HepG2 (cell line): ENCODE measurements at regions not wholly inside any gene's neighbourhood (a gene's known extent, or its start where the extent isn't known, plus 50 kb on each side); places are given as distances from the start of the nearest gene placed in this dataset.

Source experiments
- ATAC-seq: fragments of 200-7000 bp; cut with Tn5 transposase; 3 replicates; pipeline ENCODE4 v1.9.1; 2020; ENCODE audit warnings: mild to moderate bottlenecking, moderate library complexity
- BruUV-seq: library from RNA; stranded (reverse); fragments of 400-500 nt; replicated peaks from 2 replicates; lab custom pipeline; 2021; lab: Mats Ljungman, UMichigan
- CTCF ChIA-PET: fragments of 300-600 bp; formaldehyde crosslinking; extraction: SDS; loops from one replicate; lab custom pipeline; 2021; ENCODE audit warnings: low total read pairs, inconsistent platforms, low intra/inter-chr PET ratio; lab: Yijun Ruan, JAX
- POLR2A ChIA-PET: fragments of 350-600 bp; sonication (Branson Sonifier 250); formaldehyde crosslinking; loops from one replicate; lab custom pipeline; 2020; ENCODE audit warnings: antibody characterized with exemption, inconsistent platforms; lab: Yijun Ruan, JAX
- DNase-seq: peaks from one replicate; pipeline ENCODE4 v3.0.0-alpha.2; 2015; ENCODE audit warnings: low spot score
- FAIRE-seq: peaks from 3 replicates; lab custom pipeline; 2011; peaks lifted over from hg19 to GRCh38; lab: Jason Lieb, UNC
- H2AFZ ChIP-seq: one replicate; pipeline ENCODE4 v1.6.1; 2011; ENCODE audit warnings: low read length, inconsistent platforms
- H3K27ac ChIP-seq: fragments of 300-600 bp; 3 replicates; pipeline ENCODE4 v1.8.0; 2011; ENCODE audit warnings: mixed run types, mild to moderate bottlenecking, mixed read lengths, low read length, inconsistent platforms; ENCODE audit not compliant: insufficient read depth; ENCODE audit errors: extremely low read length
- H3K27me3 ChIP-seq, 2 experiments: fragments of 200-600 bp in 1 of 2; 2 replicates in 1 of 2; 3 replicates in 1 of 2; pipeline versions ENCODE4 v1.6.0 to v1.8.0; 2011; ENCODE audit warnings: low read length in 2 of 2, mild to moderate bottlenecking in 2 of 2, moderate library complexity in 2 of 2, inconsistent platforms in 1 of 2; ENCODE audit not compliant: insufficient read depth in 2 of 2, control insufficient read depth in 1 of 2
- H3K36me3 ChIP-seq, 2 experiments: fragments of 200-600 bp in 1 of 2; replicated peaks in 1 of 2; 2 replicates in 1 of 2; 3 replicates in 1 of 2; pipeline versions ENCODE4 v1.5.1 to v1.8.0; 2011; ENCODE audit warnings: low read length in 2 of 2, inconsistent platforms in 1 of 2; ENCODE audit not compliant: insufficient read depth in 2 of 2, control insufficient read depth in 1 of 2
- H3K4me1 ChIP-seq: 2 replicates; pipeline ENCODE4 v1.5.1; 2012; ENCODE audit warnings: low read length, inconsistent platforms; ENCODE audit not compliant: insufficient read depth
- H3K4me2 ChIP-seq: 2 replicates; pipeline ENCODE4 v1.6.0; 2011; ENCODE audit warnings: low read depth, low read length, inconsistent platforms
- H3K4me3 ChIP-seq, 3 experiments: fragments of 200-600 bp in 1 of 3; sonication (generic), shearing (Covaris generic) in 1 of 3; replicated peaks in 1 of 3; 2 replicates each; pipeline ENCODE4 v1.5.1; 2011 to 2016; ENCODE audit warnings: low read length in 3 of 3, inconsistent platforms in 2 of 3, low read depth in 2 of 3, mild to moderate bottlenecking in 2 of 3, control low read depth in 1 of 3, mixed read lengths in 1 of 3; ENCODE audit not compliant: insufficient read depth in 1 of 3
- H3K79me2 ChIP-seq: one replicate; pipeline ENCODE4 v1.6.1; 2011; ENCODE audit warnings: low read length, inconsistent platforms; ENCODE audit not compliant: insufficient read depth
- H3K9ac ChIP-seq: 2 replicates; pipeline ENCODE4 v1.6.0; 2011; ENCODE audit warnings: mild to moderate bottlenecking, low read depth, low read length, inconsistent platforms; ENCODE audit not compliant: insufficient read depth
- H3K9me3 ChIP-seq: 2 replicates; pipeline ENCODE4 v1.5.1; 2012; ENCODE audit warnings: mild to moderate bottlenecking, low read length
- H4K20me1 ChIP-seq: 2 replicates; pipeline ENCODE4 v1.6.0; 2011; ENCODE audit warnings: inconsistent platforms, mild to moderate bottlenecking, low read length, moderate library complexity; ENCODE audit not compliant: insufficient read depth
- ATF7 ChIP-seq, 2 experiments: fragments of 450-650 bp in 1 of 2; sonication (generic) in 1 of 2; formaldehyde crosslinking in 1 of 2; IDR thresholded peaks; 2 replicates each; pipeline versions ENCODE4 v1.4.0 to v1.6.1; 2016 to 2020; ENCODE audit warnings: antibody characterized with exemption in 1 of 2, mild to moderate bottlenecking in 1 of 2, missing genetic modification reagents in 1 of 2
- BRF2 ChIP-seq: sonication (generic); formaldehyde crosslinking; IDR thresholded peaks from 2 replicates; pipeline ENCODE4 v1.8.1; 2022; ENCODE audit warnings: mild to moderate bottlenecking, missing genetic modification reagents
- ERF ChIP-seq: IDR thresholded peaks from 2 replicates; pipeline ENCODE4 v1.6.1; 2018; ENCODE audit warnings: missing biosample characterization, missing genetic modification reagents
- GTF3A ChIP-seq: sonication (generic); formaldehyde crosslinking; conservative IDR thresholded peaks from 2 replicates; pipeline ENCODE4 v1.4.0; 2020; ENCODE audit warnings: mild to moderate bottlenecking, missing genetic modification reagents
- KLF9 ChIP-seq: IDR thresholded peaks from 2 replicates; pipeline ENCODE4 v1.6.1; 2016; ENCODE audit warnings: low read depth
- KMT2B ChIP-seq: IDR thresholded peaks from 2 replicates; pipeline ENCODE4 v1.6.1; 2016; ENCODE audit warnings: missing genetic modification reagents, missing compliant biosample characterization
- MAFF ChIP-seq: IDR thresholded peaks from 2 replicates; pipeline ENCODE4 v1.6.1; 2011; ENCODE audit warnings: low read depth, low read length, improper control_type of control experiment
- MLX ChIP-seq: IDR thresholded peaks from 2 replicates; pipeline ENCODE4 v1.6.1; 2016
- MTA1 ChIP-seq: sonication (generic); formaldehyde crosslinking; IDR thresholded peaks from 2 replicates; pipeline ENCODE4 v1.4.0; 2020; ENCODE audit warnings: missing genetic modification reagents, mild to moderate bottlenecking, borderline replicate concordance
- PATZ1 ChIP-seq: sonication (generic); formaldehyde crosslinking; IDR thresholded peaks from 2 replicates; pipeline ENCODE4 v1.4.0; 2020; ENCODE audit warnings: missing genetic modification reagents
- PHF8 ChIP-seq: sonication (generic); formaldehyde crosslinking; IDR thresholded peaks from 2 replicates; pipeline ENCODE4 v1.5.0; 2020; ENCODE audit warnings: missing genetic modification reagents
- SNRNP70 ChIP-seq: fragments of 200-400 bp; formaldehyde crosslinking; IDR thresholded peaks from 2 replicates; pipeline ENCODE4 v1.6.1; 2017; ENCODE audit warnings: mild to moderate bottlenecking, low read depth, low read length, moderate library complexity
- TBL1XR1 ChIP-seq: fragments of 150-350 bp; IDR thresholded peaks from 2 replicates; pipeline ENCODE4 v1.6.1; 2014; ENCODE audit warnings: borderline replicate concordance, low read length; ENCODE audit not compliant: partially characterized antibody
- ZHX2 ChIP-seq, 2 experiments: sonication (generic) in 1 of 2; formaldehyde crosslinking in 1 of 2; IDR thresholded peaks; 2 replicates each; pipeline versions ENCODE4 v1.6.1 to v1.9.0; 2014 to 2022; ENCODE audit warnings: antibody characterized with exemption in 1 of 2, borderline replicate concordance in 1 of 2, inconsistent platforms in 1 of 2, low read depth in 1 of 2, missing genetic modification reagents in 1 of 2
- ZNF7 ChIP-seq: IDR thresholded peaks from 2 replicates; pipeline ENCODE4 v1.6.1; 2016; ENCODE audit warnings: missing biosample characterization, missing genetic modification reagents
- ZNF746 ChIP-seq: sonication (generic); formaldehyde crosslinking; IDR thresholded peaks from 2 replicates; pipeline ENCODE4 v1.8.0; 2022; ENCODE audit warnings: mild to moderate bottlenecking, missing genetic modification reagents
- ZSCAN20 ChIP-seq: sonication (generic); formaldehyde crosslinking; IDR thresholded peaks from 2 replicates; pipeline ENCODE4 v1.4.0; 2020; ENCODE audit warnings: missing genetic modification reagents, mild to moderate bottlenecking, borderline replicate concordance
- WGBS: methylation state at CpG from one replicate; pipeline ENCODE4 v1.1.6; 2017; ENCODE audit warnings: low lambda C conversion rate; 5-methylcytosine and 5-hydroxymethylcytosine counted together
- in situ Hi-C: cut with HindIII; loops from 2 replicates; pipeline ENCODE4 v1.10.0; 2017; ENCODE audit warnings: low pct_unique_long_range_greater_than_20kb; ENCODE audit not compliant: extremely low pct_ligation_motif_present
- intact Hi-C: fragments of 100-400 bp; cut with micrococcal nuclease; formaldehyde crosslinking; loops from one replicate; pipeline ENCODE4 v1.10.0; 2022; ENCODE audit not compliant: unreplicated experiment

- BruUV-seq, result no TSS peak
- FAIRE-seq (no peak), DNase-seq (no peak), ATAC-seq (no peak)
- Histone ChIP-seq H3K4me3 (no peak overlapping the region), H3K27me3 (no peaks in the 10 kb centered on the region), H3K79me2 (no peaks in the 10 kb centered on the region), H3K36me3 (no peaks in the 10 kb centered on the region), H2AFZ (no peak overlapping the region), H3K4me1 (no peaks in the 10 kb centered on the region), H3K9me3 (no peaks in the 10 kb centered on the region), H4K20me1 (no peaks in the 10 kb centered on the region), H3K27ac (no peak overlapping the region), H3K9ac (no peak overlapping the region), H3K4me2 (no peak overlapping the region)
- intact Hi-C loops (no loop called here), in situ Hi-C loops (no loop called here)
- POLR2A ChIA-PET, result no interaction called here
- 0% methylated on average over 2 of the region's 2 CpGs for WGBS
- CTCF ChIA-PET, result no interaction called here
- TF ChIP-seq MTA1 (CRISPR knock-in tag), result no peak
- TF ChIP-seq ZSCAN20 (CRISPR knock-in tag), result no peak
- TF ChIP-seq MLX (CRISPR knock-in tag), result no peak
- TF ChIP-seq TBL1XR1, result no peak
- no peak for TF ChIP-seq GTF3A (CRISPR knock-in tag)
- TF ChIP-seq PATZ1 (CRISPR knock-in tag), result no peak
- no peak for TF ChIP-seq ERF (CRISPR knock-in tag)
- TF ChIP-seq ZNF7 (CRISPR knock-in tag), result no peak
- no peak for TF ChIP-seq ATF7 (IDR thresholded peaks at IDR 0.05)
- no peak for TF ChIP-seq ATF7 (CRISPR knock-in tag; IDR thresholded peaks at IDR 0.05)
- no peak for TF ChIP-seq BRF2 (CRISPR knock-in tag)
- no peak for TF ChIP-seq KMT2B
- TF ChIP-seq ZNF746, result no peak
- TF ChIP-seq ZHX2 (IDR thresholded peaks at IDR 0.05; ENCODE audit: low read depth), result no peak
- no peak for TF ChIP-seq ZHX2 (CRISPR knock-in tag; IDR thresholded peaks at IDR 0.05; ENCODE audit: borderline replicate concordance)
- no peak for TF ChIP-seq MAFF
- no peak for TF ChIP-seq KLF9 (CRISPR knock-in tag)
- no peak for TF ChIP-seq SNRNP70
- TF ChIP-seq PHF8, result no peak
Observed at GRCh38 chr3:174342171-174342570, 517.0 kb upstream of the NAALADL2 start.
